ENCODE measurements at regions not wholly inside any gene's neighbourhood (a gene's known extent, or its start where the extent isn't known, plus 50 kb on each side); places are given as distances from the start of the nearest gene placed in this dataset.
"Not testable (repeated sequence)": the region's sequence is repeated elsewhere in the genome, so short reads cannot be mapped to it uniquely, and the experiment has no call there.

DNA sequence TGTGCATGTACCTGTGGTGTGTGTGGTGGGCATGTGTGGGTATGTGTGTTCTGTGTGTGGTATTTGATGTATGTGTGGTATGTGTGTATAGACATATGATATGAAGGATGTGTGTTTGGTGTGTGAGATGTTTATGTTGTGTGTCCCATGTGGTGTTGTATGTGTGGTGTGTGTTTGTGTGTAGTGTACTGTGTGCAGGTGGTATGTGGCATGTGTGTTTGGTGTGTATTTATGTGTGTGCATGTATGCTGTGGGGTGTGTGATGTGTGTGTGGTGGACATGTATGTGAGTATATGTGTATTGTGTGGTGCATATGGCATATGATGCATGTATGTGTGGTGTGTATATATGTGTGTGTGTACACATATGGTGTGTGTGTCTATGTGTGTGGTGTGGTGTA, 718.8 kb upstream of the SOX11 start:
- intact Hi-C loops (cut with micrococcal nuclease): no loop called here

DNA sequence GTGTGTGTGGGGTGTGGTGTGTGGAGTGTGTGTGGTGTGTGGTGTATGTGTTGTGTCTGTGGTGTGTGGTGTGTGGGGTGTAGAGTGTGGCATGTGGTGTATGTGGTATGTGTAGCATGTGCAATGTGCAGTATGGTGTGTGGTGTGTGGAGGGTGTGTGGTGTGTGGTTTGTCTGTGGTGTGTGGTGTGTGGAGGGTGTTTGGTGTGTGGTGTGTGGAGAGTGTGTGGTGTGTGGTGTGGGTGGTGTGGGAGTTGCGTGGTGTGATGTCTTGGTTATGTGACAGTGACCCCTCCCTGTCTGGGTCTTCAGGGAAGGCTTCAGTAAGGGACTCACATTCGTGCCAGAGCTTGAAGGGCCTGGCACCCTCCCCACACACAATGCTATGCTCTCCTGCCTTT, 718.2 kb upstream of the SOX11 start:
- intact Hi-C loops (cut with micrococcal nuclease): no loop called here

DNA sequence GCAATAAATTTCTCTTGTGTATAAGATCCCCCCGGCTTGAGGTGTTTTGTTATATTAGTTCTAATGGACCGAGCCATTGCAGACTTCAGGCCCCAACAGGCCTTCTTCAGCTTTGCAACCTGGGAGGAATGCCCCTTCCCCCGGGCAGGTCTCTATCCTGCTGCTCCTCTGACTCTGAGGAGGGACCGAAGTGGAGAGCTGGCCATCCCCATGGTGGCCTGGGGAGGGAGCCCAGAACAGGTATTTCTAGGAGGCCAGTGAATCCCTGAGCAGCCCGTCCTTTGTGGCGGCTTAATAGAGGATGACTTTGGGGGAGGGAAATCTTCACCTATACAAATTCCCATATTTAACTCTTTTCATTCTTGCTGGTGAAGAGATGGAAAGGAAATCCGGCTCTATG, 715.8 kb upstream of the SOX11 start:
- intact Hi-C loops (cut with micrococcal nuclease): no loop called here

DNA sequence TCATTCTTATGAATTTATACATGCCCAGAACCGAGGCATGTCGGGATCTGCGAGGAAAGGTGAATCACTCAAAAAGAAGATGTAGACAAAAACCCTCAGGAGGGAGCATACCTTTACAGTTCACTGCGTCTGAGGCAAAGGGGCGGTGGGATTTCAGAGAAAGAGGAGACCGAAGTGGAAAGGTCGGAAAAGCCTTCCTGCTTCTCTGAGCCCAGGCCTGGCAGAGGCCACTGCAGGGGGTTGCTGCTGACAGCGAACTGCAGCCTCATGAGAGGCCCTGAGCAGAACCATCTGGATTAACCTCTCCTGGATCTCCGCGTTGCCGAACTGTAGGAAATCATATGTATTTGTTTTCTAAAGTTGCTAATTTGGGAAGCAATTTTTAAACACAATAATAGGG, 713.1 kb upstream of the SOX11 start:
- intact Hi-C loops (cut with micrococcal nuclease): no loop called here

DNA sequence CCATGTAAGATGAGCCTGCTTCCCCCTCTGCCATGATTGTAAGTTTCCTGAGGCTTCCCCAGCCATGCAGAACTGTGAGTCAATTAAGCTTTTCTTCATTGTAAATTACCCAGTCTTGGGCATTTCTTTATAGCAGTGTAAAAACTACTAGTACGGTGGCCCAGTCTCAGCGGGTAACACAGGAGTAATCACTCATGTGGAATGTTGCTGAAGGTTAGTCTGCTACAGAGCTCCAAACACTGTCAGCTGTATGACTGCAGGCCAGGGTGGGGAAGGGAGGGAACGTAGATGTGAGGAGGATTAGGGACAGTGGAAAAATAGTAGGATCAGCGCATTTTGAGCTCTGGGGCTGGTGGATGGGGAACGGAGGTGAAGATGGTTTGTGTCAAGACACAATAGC, 711.2 kb upstream of the SOX11 start:
- intact Hi-C loops (cut with micrococcal nuclease): no loop called here

DNA sequence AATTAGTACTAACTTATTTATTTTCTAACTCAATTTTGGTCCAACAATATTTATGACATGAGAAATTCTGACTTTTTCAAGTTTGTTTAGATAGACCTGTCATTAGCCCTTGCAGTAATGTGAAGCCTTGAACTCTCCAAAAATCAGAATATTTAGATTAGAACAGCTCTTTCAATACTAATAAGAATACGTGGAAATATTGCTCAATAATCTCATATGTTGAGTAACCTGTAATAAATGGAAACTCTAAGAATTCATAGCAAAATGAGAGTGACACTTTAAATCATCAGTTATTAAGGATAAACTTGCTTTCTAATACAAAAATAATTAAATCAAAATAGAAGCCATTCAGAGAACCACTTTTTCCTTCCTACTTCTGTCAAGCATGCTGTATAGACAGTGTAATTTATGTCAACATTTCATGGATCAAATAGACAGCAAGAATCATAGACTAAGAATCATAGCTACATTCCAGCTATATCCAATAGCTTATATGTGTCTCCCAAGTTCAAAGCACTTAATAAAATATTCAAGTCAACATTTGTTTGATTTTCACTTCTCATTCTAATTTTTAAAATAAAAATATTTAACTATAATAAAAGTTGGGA, 710.3 kb upstream of the SOX11 start:
- intact Hi-C loops (cut with micrococcal nuclease): no loop called here

DNA sequence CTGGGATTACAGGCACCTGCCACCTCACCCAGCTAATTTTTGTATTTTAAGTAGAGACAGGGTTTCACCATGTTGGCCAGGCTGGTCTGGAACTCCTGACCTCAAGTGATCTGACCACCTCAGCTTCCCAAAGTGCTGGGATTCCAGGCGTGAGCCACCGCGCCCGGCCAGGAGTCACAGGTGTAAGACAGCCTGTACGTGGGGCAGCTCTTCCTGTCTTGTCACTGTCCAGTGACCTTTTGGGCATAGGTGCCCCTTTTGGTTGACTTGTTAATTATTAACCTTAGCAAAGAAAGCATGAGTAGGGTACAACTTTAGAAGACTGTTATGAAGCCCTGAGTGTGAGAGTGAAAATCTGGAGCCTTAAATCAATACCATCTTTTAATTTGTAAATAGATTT, 703.7 kb upstream of the SOX11 start:
- intact Hi-C loops (cut with micrococcal nuclease): not testable (repeated sequence)

DNA sequence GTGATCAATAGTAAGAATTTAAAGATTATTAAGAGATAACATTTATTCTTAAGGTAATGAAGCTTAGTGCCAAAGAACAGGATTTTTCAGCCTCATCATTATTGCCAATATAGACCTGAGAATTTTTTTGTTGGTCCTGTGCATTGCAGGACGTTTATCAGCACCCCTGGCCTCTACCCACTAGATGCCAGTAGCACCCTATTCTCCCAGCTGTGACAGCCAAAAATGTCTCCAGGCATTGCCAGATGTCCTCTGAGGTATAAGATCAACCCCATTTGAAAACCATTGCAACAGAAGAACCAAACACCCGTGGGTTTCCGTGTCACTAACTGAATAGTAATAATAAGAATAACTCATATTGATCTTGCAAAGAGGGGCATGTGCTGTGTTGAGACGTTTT, 700.0 kb upstream of the SOX11 start:
- intact Hi-C loops (cut with micrococcal nuclease): no loop called here

DNA sequence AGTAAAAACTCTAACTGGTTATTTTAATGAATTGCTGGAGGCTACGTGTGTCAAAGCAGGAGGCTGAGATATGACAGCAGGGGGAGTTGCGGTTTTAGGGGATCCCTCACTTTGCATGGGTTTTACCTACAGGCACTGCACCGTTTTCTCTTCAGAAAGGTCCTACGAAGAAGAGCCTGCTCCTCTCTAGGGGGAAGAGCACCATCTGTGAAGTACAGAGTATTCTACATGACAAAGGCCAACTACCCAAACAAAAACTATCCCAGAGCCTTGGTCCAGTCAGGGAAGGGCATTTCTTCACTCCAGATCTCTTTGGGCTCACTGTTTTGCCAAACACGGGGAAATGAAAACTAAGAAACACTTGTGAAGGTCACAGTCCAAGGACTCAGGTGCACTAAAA, 696.7 kb upstream of the SOX11 start:
- intact Hi-C loops (cut with micrococcal nuclease): no loop called here

DNA sequence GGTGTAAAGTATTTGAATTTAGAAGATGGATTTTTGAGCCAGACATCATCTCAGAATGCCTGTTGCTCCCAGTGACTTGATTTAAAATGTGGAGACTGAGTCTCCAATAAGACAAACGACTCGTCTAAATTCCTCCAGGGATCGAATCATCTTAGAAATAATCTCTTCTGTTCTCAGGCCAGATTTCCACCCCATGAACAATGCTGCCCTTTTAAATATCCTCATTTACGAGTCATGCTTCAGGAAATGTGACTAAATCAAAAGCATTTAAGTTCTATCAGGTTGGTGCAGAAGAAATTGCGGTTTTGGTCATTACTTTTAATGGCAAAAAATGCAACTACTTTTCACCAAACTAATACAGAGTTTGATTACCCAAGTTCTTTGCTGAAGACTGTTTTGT, 684.6 kb upstream of the SOX11 start:
- intact Hi-C loops (cut with micrococcal nuclease): no loop called here

DNA sequence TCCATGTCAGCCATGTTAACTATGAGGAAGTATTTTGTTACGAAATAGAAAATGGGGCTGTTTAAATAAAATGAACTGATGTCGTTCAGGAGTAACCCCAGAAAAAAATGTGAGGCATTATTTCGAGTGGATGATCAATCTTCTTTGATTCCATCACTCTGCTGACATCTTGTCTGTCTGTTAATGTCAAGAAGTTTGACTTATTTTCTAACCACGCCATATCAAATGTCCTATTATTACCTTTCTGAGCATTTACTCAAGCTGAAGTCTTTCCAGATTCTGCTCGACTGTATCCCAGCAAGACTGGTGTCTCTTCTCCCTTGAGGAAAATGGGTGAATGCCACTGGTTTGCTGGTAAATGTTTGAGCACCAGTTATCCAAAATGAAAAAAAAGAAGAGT, 672.9 kb upstream of the SOX11 start:
- intact Hi-C loops (cut with micrococcal nuclease): no loop called here

DNA sequence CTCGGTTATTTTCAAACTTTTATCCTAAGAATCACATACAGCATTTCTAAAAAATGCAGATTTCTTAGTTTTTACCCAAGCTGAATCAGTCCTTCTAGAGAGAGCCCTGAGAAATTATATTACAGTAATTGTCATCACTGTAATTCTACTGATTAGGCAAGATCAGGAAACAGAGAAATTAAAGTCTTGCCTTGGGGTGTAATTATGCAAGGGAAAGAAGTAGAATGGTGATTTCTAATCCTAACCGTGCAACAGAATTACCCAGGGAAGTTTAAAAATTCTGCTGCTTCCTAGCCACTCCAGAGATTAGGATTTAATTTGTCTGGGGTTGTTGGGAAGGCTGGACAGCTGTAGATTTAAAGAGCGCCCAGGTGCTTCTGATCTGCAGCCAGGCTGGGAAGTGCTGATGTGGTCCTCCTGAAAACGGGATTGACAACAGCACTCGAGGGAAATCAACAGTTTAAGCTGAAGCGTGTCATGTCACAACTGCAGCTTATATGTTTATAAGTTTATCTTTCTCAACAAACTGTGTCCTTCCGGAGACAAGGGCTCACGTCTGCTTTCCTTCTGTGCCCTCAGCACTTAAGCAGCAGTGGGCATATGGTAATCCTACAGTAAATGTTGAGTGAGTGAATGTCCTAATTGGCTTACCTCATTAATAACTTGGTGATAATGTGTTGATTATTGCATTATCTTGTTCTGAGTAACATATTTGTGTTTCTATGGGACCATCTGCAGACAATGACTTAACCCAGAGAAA, 671.9 kb upstream of the SOX11 start:
- intact Hi-C loops (cut with micrococcal nuclease): no loop called here

DNA sequence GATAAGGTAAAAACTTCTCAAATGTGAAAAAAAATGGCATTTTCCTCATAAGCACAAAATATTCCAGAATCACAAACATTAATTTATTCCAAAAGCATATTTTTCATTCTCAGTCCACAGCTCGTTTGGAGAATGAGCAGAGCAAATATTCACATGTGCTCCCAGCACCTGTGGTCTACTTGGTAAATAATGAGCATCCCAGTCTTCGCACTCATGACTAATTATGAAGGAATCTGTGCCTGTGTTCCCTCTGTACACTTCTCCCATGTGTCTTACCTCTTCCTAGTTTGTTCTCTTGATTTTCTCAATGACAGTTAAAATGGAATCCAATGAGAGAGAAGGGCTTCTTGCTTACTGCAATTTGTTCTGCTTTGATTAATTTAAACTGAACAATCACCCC, 671.0 kb upstream of the SOX11 start:
- intact Hi-C loops (cut with micrococcal nuclease): no loop called here

DNA sequence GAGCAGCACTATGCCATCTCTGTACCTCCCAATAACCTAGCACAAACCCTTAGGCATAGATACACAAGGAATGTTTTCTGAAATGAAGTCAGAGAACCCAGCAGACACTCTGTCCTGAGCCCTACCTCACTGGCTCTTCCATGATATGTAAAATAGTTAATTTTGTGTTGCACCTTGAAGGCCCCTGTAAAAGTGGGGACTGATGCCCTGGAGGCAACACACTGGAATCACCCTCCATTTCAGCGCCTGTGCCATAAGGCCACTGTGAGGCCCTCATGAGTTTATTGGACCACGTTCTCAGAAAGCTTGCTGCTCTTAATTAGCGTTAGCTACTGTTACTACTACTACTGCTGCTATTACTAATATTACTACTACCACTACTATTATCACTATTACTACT, 670.1 kb upstream of the SOX11 start:
- intact Hi-C loops (cut with micrococcal nuclease): no loop called here

DNA sequence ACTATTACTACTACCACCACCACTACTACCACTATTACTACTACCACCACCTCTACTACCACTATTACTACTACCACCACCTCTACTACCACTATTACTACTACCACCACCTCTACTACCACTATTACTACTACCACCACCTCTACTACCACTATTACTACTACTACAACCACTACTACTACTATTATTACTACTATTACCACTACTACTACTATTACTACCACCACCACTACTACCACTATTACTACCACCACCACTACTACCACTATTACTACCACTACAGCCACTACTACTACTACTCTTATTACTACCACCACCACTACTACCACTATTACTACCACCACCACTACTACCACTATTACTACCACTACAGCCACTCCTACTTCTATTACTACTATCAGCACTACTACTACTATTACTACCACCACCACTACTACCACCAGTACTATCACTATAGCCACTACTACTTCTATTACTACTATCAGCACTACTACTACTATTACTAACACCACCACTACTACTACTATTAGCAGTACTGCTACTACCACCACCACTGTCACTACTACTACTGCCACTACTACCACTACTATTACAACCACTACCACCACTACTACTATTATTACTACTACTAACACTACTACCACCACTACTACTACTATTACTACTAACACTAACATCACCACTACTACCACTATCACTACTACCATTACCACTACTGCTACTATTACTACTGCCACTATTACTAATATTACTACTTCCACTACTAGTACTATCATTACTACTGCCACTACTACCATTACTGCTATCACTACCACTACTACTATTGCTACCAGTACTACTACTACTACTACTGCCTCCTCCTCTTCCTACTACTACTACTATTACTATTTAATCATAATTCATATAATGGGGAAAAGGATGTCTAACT, 669.2 kb upstream of the SOX11 start:
- intact Hi-C loops (cut with micrococcal nuclease): not testable (repeated sequence)

DNA sequence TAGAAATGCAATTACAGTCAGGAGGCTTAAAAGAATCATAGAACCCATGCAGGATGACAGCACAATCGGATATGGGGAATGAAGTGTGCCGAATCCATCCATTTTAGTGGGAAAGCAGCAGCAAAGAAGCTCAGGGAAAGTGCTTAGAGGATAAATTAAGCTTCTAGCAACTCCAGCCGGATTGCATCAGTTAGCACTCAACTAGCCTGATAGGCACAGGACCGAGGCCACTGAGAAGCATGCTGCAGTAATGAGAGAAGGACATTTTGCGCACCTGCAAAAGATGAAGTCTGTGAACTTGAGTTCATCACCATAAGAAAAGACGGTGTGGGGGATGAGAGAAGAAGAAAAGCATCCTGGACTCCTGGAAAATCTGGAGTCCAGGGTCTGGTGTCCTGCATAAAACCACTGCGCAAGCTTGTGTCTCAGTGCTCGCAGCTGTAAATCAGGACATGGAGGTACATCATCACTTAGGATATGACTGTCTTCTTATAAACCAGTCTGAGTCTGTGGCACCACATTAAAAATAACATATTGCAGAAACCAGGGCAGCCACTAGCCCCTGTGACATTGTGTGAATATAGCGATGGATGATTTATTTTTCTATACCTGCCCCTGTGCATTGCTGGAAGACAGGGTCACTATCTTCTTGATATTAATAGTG, 665.5 kb upstream of the SOX11 start:
- intact Hi-C loops (cut with micrococcal nuclease): no loop called here

DNA sequence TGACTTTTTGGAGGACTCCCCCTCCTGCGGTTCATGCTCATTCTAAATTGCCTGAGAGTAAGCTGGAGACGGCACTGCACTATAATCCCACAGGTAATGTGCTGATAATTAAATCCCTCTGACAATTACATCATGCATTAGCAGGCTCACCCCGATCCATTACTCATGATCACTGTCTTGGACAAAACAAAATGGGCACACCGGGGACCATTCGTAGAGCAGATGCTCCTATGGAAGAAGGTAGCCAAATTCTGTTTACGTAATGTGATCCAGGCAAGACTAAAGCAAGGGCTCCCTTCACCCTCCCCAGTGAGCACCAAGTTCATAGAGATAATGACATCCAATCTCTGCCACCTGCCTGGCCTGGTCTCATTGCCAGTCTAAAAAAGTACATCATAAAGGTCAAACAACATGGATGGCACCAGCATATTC, 657.1 kb upstream of the SOX11 start:
- intact Hi-C loops (cut with micrococcal nuclease): no loop called here

DNA sequence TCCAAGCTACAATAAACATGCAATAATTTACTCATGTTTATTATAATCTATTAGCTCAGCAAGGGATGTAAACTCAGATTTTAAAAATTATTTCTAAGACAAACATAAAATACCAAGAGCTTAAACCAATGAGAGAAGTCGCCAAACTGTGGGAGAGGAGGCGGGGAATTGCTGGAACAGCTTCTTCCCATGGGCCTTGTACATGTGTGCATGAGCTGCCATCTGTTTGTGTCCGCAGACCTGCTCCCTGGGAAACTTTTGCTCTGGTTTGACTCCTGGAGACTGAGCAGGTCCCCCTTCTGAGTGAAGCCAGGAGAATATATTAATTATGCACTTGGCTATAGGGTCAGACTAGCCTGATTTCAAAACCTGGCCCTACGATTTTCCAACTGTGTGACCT, 655.9 kb upstream of the SOX11 start:
- intact Hi-C loops (cut with micrococcal nuclease): no loop called here

DNA sequence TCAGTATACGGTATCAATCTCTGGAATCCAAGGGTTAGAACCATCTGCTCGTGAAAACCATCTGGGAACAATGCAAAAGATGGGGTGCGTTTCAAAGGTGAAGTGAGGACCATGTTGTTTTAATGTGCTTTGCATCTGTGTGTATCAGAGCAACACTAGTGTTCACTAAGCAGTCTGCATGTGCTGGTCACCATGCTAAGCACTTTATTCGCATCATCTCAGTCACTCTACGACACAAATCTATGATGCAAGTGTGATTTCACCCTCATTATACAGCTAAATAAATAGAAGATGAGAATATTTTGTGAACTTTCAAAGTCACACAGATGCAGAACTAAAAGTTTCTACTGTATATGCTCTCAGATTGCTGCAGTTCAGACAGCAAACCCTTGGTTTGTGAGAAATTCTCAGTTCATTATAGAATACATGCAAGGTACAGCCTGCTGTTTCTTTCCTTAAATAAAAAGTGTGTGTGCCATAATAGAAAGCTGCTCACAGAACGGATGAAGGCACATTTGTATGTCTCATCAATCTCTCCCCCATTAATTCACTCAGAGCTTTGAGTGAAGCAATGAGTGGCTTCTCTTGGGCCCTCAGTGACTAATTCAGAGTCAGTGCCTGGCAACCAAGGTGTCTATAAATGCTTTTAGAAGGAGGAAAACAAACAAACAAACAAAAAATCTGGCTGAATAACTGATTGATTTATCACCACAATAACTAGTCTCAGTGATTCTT, 652.8 kb upstream of the SOX11 start:
- intact Hi-C loops (cut with micrococcal nuclease): no loop called here

DNA sequence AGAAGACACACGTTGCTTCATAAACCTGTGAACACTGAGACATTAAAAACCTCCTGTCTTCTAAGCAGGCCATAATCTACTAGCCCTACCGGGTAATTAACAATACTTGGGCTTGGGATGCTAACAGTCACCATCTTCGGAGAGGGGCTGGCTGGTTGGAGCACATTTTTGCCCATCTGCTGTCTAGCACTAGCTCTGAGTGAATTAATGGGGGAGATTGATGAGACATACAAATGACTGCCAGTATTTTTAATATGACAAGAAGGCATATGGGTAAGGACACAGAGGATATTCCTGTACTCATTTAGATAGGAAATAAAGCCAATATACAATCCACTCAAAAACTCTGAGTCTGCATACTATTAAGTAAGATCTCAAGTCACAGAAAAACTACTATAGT, 651.6 kb upstream of the SOX11 start:
- intact Hi-C loops (cut with micrococcal nuclease): no loop called here

DNA sequence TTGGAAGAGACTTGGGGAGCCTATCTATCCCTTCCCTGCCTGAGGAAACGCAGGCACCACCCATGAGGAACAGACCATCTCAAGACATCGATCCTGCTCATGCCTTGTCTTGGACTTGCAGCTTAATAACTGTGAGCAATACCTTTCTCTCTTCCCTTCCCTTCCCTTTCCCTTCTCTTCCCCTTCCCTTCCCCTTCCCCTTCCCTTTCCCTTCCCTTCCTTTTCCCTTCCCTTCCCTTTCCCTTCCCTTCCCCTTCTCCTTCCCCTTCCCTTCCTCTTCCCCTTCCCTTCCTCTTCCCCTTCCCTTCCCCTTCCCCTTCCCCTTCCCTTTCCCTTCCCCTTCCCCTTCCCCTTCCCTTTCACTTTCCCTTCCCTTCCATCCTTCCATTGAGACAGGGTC, 650.7 kb upstream of the SOX11 start:
- intact Hi-C loops (cut with micrococcal nuclease): no loop called here

Data from T-helper 1 cell treated with Interleukin-12 subunit alpha and Interleukin-12 subunit beta and Interleukin-4 antibody, amounts not matched to agents 30 ng/mL and 1 ng/mL, for 36 hours (primary cell).